Immature natural killer cell (primary cell): ENCODE measurements at regions not wholly inside any gene's neighbourhood (a gene's known extent, or its start where the extent isn't known, plus 50 kb on each side); places are given as distances from the start of the nearest gene placed in this dataset.
A peak's percentile ranks its signal among the peaks of the same experiment; 100 is the strongest.
"Not testable (repeated sequence)": the region's sequence is repeated elsewhere in the genome, so short reads cannot be mapped to it uniquely, and the experiment has no call there.

Experiments used
- DNase-seq, 3 donors: peaks; one replicate each; pipeline ENCODE4 v3.0.0; 2022; ENCODE audit warnings: mixed read lengths in 1 of 3
- H3K27ac Mint-ChIP-seq, 6 donors: one replicate each; pipeline ENCODE4 v1.8.0; 2020; ENCODE audit warnings: mixed read lengths in 6 of 6, mild to moderate bottlenecking in 5 of 6, inconsistent platforms in 4 of 6, moderate library complexity in 3 of 6
- H3K27me3 Mint-ChIP-seq, 3 donors: one replicate each; pipeline ENCODE4 v1.8.0; 2020 to 2021; ENCODE audit warnings: low read depth in 3 of 3, mild to moderate bottlenecking in 3 of 3, mixed read lengths in 3 of 3, moderate library complexity in 3 of 3, inconsistent platforms in 1 of 3
- H3K36me3 Mint-ChIP-seq, 3 donors: one replicate each; pipeline ENCODE4 v1.8.0; 2020; ENCODE audit warnings: mixed read lengths in 3 of 3, inconsistent platforms in 2 of 3, mild to moderate bottlenecking in 2 of 3
- H3K4me1 Mint-ChIP-seq, 2 donors: one replicate each; pipeline ENCODE4 v1.8.0; 2020; ENCODE audit warnings: inconsistent platforms in 2 of 2, mild to moderate bottlenecking in 2 of 2, mixed read lengths in 2 of 2, moderate library complexity in 1 of 2
- H3K4me3 Mint-ChIP-seq, 5 donors: one replicate each; pipeline ENCODE4 v1.8.0; 2020; ENCODE audit warnings: mild to moderate bottlenecking in 5 of 5, mixed read lengths in 5 of 5, inconsistent platforms in 3 of 5, moderate library complexity in 3 of 5
- H3K9me3 Mint-ChIP-seq, 6 donors: one replicate each; pipeline ENCODE4 v1.8.0; 2020; ENCODE audit warnings: mild to moderate bottlenecking in 6 of 6, mixed read lengths in 6 of 6, inconsistent platforms in 4 of 6, moderate library complexity in 3 of 6

GRCh38 chr21:28877318-28877884 is 115.3 kb downstream of the LTN1 start:
- Mint-ChIP-seq H3K4me3 (no peak overlapping the region), H3K27me3 (no peaks in the 10 kb centered on the region), H3K9me3 (no peaks in the 10 kb centered on the region), H3K4me1 (no peaks in the 10 kb centered on the region), H3K36me3 (peaks cover 30 to 52% (median 40%) of the 10 kb centered on the region in 3 donors), H3K27ac (no peak overlapping the region)
- no peak for DNase-seq

- Mint-ChIP-seq H3K4me3 (no peak overlapping the region), H3K4me1 (no peaks in the 10 kb centered on the region), H3K36me3 (peaks cover 32 to 54% (median 40%) of the 10 kb centered on the region in 3 donors), H3K27me3 (no peaks in the 10 kb centered on the region), H3K9me3 (no peaks in the 10 kb centered on the region), H3K27ac (no peak overlapping the region)
- DNase-seq, result no peak
These were observed 117.6 kb downstream of the LTN1 start for GRCh38 chr21:28875078-28875477.

- H3K9me3 Mint-ChIP-seq, result no peaks in the 10 kb centered on the region
- no peaks in the 10 kb centered on the region for H3K4me1 Mint-ChIP-seq
- no peak overlapping the region for H3K27ac Mint-ChIP-seq
- no peak for DNase-seq
- no peaks in the 10 kb centered on the region for H3K27me3 Mint-ChIP-seq
- H3K36me3 Mint-ChIP-seq, result peaks cover 34 to 60% (median 44%) of the 10 kb centered on the region in 3 donors
- no peak overlapping the region for H3K4me3 Mint-ChIP-seq
These were observed 120.5 kb downstream of the LTN1 start for GRCh38 chr21:28872218-28872617.

- peak overlapping the region in 1 of 6 donors; percentile 41 for H3K27ac Mint-ChIP-seq
- H3K9me3 Mint-ChIP-seq, result no peaks in the 10 kb centered on the region
- peaks cover 34 to 65% (median 44%) of the 10 kb centered on the region in 3 donors for H3K36me3 Mint-ChIP-seq
These were observed 121.2 kb downstream of the LTN1 start for GRCh38 chr21:28871388-28872010.

GRCh38 chr21:28867401-28867800 is 125.3 kb downstream of the LTN1 start:
- Mint-ChIP-seq H3K27ac (no peak overlapping the region), H3K9me3 (no peaks in the 10 kb centered on the region), H3K27me3 (peaks cover 0 to 2% (median 2%) of the 10 kb centered on the region in 3 donors), H3K36me3 (peaks cover 28 to 44% (median 31%) of the 10 kb centered on the region in 3 donors), H3K4me1 (no peaks in the 10 kb centered on the region), H3K4me3 (no peak overlapping the region)
- DNase-seq, result no peak

More at GRCh38 chr21:28871388-28872010, 121.2 kb downstream of the LTN1 start:
- DNase-seq, result no peak
- Mint-ChIP-seq H3K4me3 (no peak overlapping the region), H3K27me3 (no peaks in the 10 kb centered on the region), H3K4me1 (no peaks in the 10 kb centered on the region)

GRCh38 chr21:28865488-28866186 is 127.0 kb downstream of the LTN1 start:
- H3K4me1 Mint-ChIP-seq, result no peaks in the 10 kb centered on the region
- DNase-seq, result no peak
- H3K36me3 Mint-ChIP-seq, result peaks cover 27 to 31% (median 28%) of the 10 kb centered on the region in 3 donors

GRCh38 chr21:28858424-28858823 is 134.3 kb downstream of the LTN1 start:
- H3K4me3 Mint-ChIP-seq, result no peak overlapping the region
- no peaks in the 10 kb centered on the region for H3K27me3 Mint-ChIP-seq
- no peak for DNase-seq
- H3K27ac Mint-ChIP-seq, result no peak overlapping the region
- no peaks in the 10 kb centered on the region for H3K9me3 Mint-ChIP-seq
- H3K4me1 Mint-ChIP-seq, result no peaks in the 10 kb centered on the region
- peaks cover 10 to 16% (median 14%) of the 10 kb centered on the region in 3 donors for H3K36me3 Mint-ChIP-seq

More at GRCh38 chr21:28865488-28866186, 127.0 kb downstream of the LTN1 start:
- Mint-ChIP-seq H3K27ac (peak overlapping the region in 1 of 6 donors; percentile 15), H3K9me3 (no peaks in the 10 kb centered on the region), H3K4me3 (no peak overlapping the region), H3K27me3 (peaks cover 0 to 2% (median 2%) of the 10 kb centered on the region in 3 donors)

GRCh38 chr21:28857752-28858151 is 134.9 kb downstream of the LTN1 start:
- Mint-ChIP-seq H3K4me1 (no peaks in the 10 kb centered on the region), H3K36me3 (peaks cover 6 to 16% (median 12%) of the 10 kb centered on the region in 3 donors), H3K4me3 (no peak overlapping the region), H3K27ac (no peak overlapping the region), H3K27me3 (no peaks in the 10 kb centered on the region), H3K9me3 (no peaks in the 10 kb centered on the region)
- DNase-seq, result no peak

GRCh38 chr21:28856588-28857250 is 136.0 kb downstream of the LTN1 start:
- Mint-ChIP-seq H3K36me3 (peaks cover 3 to 10% (median 6%) of the 10 kb centered on the region in 3 donors), H3K4me3 (no peak overlapping the region), H3K27ac (no peak overlapping the region), H3K27me3 (no peaks in the 10 kb centered on the region), H3K9me3 (no peaks in the 10 kb centered on the region), H3K4me1 (no peaks in the 10 kb centered on the region)
- DNase-seq, result no peak

GRCh38 chr21:28852706-28853105 is 140.0 kb downstream of the LTN1 start:
- peaks cover 0 to 8% (median 8%) of the 10 kb centered on the region in 3 donors for H3K36me3 Mint-ChIP-seq
- no peak overlapping the region for H3K4me3 Mint-ChIP-seq

GRCh38 chr21:28851645-28852044 is 141.0 kb downstream of the LTN1 start:
- peaks cover 10 to 18% of the 10 kb centered on the region in 2 donors for H3K4me1 Mint-ChIP-seq
- no peak overlapping the region for H3K4me3 Mint-ChIP-seq
- no peaks in the 10 kb centered on the region for H3K9me3 Mint-ChIP-seq
- H3K27me3 Mint-ChIP-seq, result no peaks in the 10 kb centered on the region
- no peak overlapping the region for H3K27ac Mint-ChIP-seq
- H3K36me3 Mint-ChIP-seq, result peaks cover 0 to 10% (median 8%) of the 10 kb centered on the region in 3 donors
- DNase-seq, result no peak

More at GRCh38 chr21:28852706-28853105, 140.0 kb downstream of the LTN1 start:
- Mint-ChIP-seq H3K9me3 (no peaks in the 10 kb centered on the region), H3K27ac (no peak overlapping the region), H3K27me3 (no peaks in the 10 kb centered on the region), H3K4me1 (peaks cover 10 to 18% of the 10 kb centered on the region in 2 donors)
- DNase-seq, result no peak

GRCh38 chr21:28839237-28839636 is 153.4 kb downstream of the LTN1 start:
- H3K4me3 Mint-ChIP-seq, DNase-seq, H3K27me3 Mint-ChIP-seq, H3K36me3 Mint-ChIP-seq, H3K9me3 Mint-ChIP-seq: not testable (repeated sequence)
- Mint-ChIP-seq H3K27ac (peak overlapping the region in 5 of 6 donors; percentile 0 to 47 (median 11)), H3K4me1 (peaks cover 43 to 47% of the 10 kb centered on the region in 2 donors)

- H3K27ac Mint-ChIP-seq, result peak overlapping the region; percentile 76 to 99 (median 92)
- DNase-seq, result peak; percentile 43 to 51 (median 43)
These were observed 155.3 kb downstream of the LTN1 start for GRCh38 chr21:28837426-28837825.

GRCh38 chr21:28836588-28836987 is 156.1 kb downstream of the LTN1 start:
- Mint-ChIP-seq H3K4me1 (peaks cover 67 to 74% of the 10 kb centered on the region in 2 donors), H3K27ac (peak overlapping the region; percentile 76 to 99 (median 94)), H3K4me3 (peak overlapping the region; percentile 90 to 97 (median 95))
- H3K9me3 Mint-ChIP-seq, H3K36me3 Mint-ChIP-seq, H3K27me3 Mint-ChIP-seq: not testable (repeated sequence)
- peak; percentile 62 to 65 (median 64) for DNase-seq

More at GRCh38 chr21:28837426-28837825, 155.3 kb downstream of the LTN1 start:
- not testable (repeated sequence) for H3K27me3 Mint-ChIP-seq, H3K9me3 Mint-ChIP-seq, H3K36me3 Mint-ChIP-seq
- H3K4me3 Mint-ChIP-seq, result peak overlapping the region; percentile 50 to 97 (median 95)
- H3K4me1 Mint-ChIP-seq, result peaks cover 61 to 65% of the 10 kb centered on the region in 2 donors
